Naive B cell (primary cell): ENCODE measurements at regions not wholly inside any gene's neighbourhood (a gene's known extent, or its start where the extent isn't known, plus 50 kb on each side); places are given as distances from the start of the nearest gene placed in this dataset.

Experiments used
- ATAC-seq, 2 donors: fragments of 150-1000 bp; cut with Tn5 transposase; 2 replicates each; pipeline ENCODE4 v1.10.0; 2021; ENCODE audit warnings: low read depth in 2 of 2, mild to moderate bottlenecking in 2 of 2, moderate library complexity in 2 of 2
- DNase-seq: peaks from one replicate; pipeline ENCODE4 v3.0.0; 2022
- H3K27ac Mint-ChIP-seq, 6 donors: one replicate each; pipeline ENCODE4 v1.8.0; 2020 to 2022; ENCODE audit warnings: mild to moderate bottlenecking in 6 of 6, mixed read lengths in 6 of 6, moderate library complexity in 5 of 6, inconsistent platforms in 2 of 6
- H3K27me3 Mint-ChIP-seq, 3 donors: one replicate each; pipeline ENCODE4 v1.8.0; 2021 to 2022; ENCODE audit warnings: mixed read lengths in 3 of 3, mild to moderate bottlenecking in 1 of 3
- H3K36me3 Mint-ChIP-seq, 2 donors: one replicate each; pipeline ENCODE4 v1.8.0; 2020 to 2022; ENCODE audit warnings: mixed read lengths in 2 of 2, inconsistent platforms in 1 of 2, mild to moderate bottlenecking in 1 of 2
- H3K4me1 Mint-ChIP-seq, 3 donors: one replicate each; pipeline ENCODE4 v1.8.0; 2020 to 2022; ENCODE audit warnings: mixed read lengths in 3 of 3, inconsistent platforms in 1 of 3, mild to moderate bottlenecking in 1 of 3, moderate library complexity in 1 of 3
- H3K4me3 Mint-ChIP-seq, 8 donors: one replicate each; pipeline ENCODE4 v1.8.0; 2020 to 2022; ENCODE audit warnings: mild to moderate bottlenecking in 8 of 8, mixed read lengths in 8 of 8, moderate library complexity in 8 of 8, inconsistent platforms in 2 of 8
- H3K9me3 Mint-ChIP-seq, 7 donors: one replicate each; pipeline ENCODE4 v1.8.0; 2020 to 2022; ENCODE audit warnings: mixed read lengths in 7 of 7, mild to moderate bottlenecking in 5 of 7, inconsistent platforms in 2 of 7, moderate library complexity in 1 of 7

DNA sequence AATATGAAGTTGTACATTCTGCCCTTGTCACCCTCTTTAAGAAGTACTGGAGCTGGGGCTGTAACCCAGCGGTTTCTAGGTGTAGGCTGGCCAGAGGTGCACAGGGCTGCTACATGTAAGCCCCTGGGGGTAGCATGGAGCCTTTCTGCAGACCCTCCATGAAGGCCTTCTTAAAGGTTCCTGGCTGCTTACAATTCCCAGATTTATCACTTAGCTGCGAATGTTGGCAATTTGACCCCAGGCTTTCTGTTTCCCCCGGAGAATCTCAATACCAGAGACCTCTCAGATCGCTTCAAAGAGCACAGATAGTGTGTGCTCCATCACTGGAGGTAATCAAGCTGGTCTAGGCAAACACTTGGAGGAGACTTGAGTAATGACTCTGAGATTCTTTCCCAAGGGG is 309.4 kb downstream of the CBLN1 start:
- Mint-ChIP-seq H3K36me3 (no peaks in the 10 kb centered on the region), H3K9me3 (peaks cover 0 to 9% (median 2%) of the 10 kb centered on the region in 7 donors), H3K27me3 (peaks cover 0 to 6% (median 0%) of the 10 kb centered on the region in 3 donors), H3K4me1 (no peaks in the 10 kb centered on the region), H3K4me3 (no peak overlapping the region), H3K27ac (no peak overlapping the region)
- DNase-seq, result no peak
- ATAC-seq, result no peak

- DNase-seq (no peak), ATAC-seq (no peak)
- H3K4me3 Mint-ChIP-seq, result no peak overlapping the region
- H3K4me1 Mint-ChIP-seq, result no peaks in the 10 kb centered on the region
- no peaks in the 10 kb centered on the region for H3K36me3 Mint-ChIP-seq
- H3K9me3 Mint-ChIP-seq, result peaks cover 0 to 9% (median 2%) of the 10 kb centered on the region in 7 donors
- H3K27me3 Mint-ChIP-seq, result peaks cover 0 to 6% (median 0%) of the 10 kb centered on the region in 3 donors
- no peak overlapping the region for H3K27ac Mint-ChIP-seq
Measured at GRCh38 chr16:48971571-48972077, 310.0 kb downstream of the CBLN1 start.

GRCh38 chr16:48970216-48970615 is 311.4 kb downstream of the CBLN1 start:
- no peaks in the 10 kb centered on the region for H3K36me3 Mint-ChIP-seq

DNA sequence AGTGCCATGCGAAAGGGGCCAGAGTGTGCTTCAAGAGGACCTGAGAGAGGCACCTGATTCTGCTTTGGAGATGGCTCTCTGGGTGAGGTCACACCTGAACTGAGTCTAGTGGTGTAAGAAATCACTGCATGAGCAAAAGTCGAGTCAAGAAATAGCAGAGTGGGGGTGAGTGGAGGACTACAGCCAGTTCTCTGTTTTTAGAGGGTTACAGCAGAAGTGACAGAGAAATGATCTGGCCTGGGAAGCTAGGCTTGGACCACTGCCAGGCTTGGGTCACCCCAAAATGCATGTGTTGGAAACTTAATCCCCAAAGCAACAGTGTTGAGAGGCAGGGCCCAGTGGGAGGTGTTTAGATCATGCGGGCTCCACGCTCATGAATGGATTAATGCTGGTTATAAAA is 312.0 kb downstream of the CBLN1 start:
- DNase-seq (no peak), ATAC-seq (no peak)
- peaks cover 0 to 9% (median 3%) of the 10 kb centered on the region in 7 donors for H3K9me3 Mint-ChIP-seq
- H3K36me3 Mint-ChIP-seq, result no peaks in the 10 kb centered on the region
- peaks cover 0 to 6% (median 0%) of the 10 kb centered on the region in 3 donors for H3K27me3 Mint-ChIP-seq
- H3K4me1 Mint-ChIP-seq, result no peaks in the 10 kb centered on the region
- H3K4me3 Mint-ChIP-seq, result no peak overlapping the region
- no peak overlapping the region for H3K27ac Mint-ChIP-seq

More at GRCh38 chr16:48970216-48970615, 311.4 kb downstream of the CBLN1 start:
- Mint-ChIP-seq H3K4me3 (no peak overlapping the region), H3K4me1 (no peaks in the 10 kb centered on the region), H3K27me3 (peaks cover 0 to 6% (median 0%) of the 10 kb centered on the region in 3 donors), H3K27ac (no peak overlapping the region), H3K9me3 (peaks cover 0 to 9% (median 3%) of the 10 kb centered on the region in 7 donors)
- ATAC-seq (no peak), DNase-seq (no peak)

DNA sequence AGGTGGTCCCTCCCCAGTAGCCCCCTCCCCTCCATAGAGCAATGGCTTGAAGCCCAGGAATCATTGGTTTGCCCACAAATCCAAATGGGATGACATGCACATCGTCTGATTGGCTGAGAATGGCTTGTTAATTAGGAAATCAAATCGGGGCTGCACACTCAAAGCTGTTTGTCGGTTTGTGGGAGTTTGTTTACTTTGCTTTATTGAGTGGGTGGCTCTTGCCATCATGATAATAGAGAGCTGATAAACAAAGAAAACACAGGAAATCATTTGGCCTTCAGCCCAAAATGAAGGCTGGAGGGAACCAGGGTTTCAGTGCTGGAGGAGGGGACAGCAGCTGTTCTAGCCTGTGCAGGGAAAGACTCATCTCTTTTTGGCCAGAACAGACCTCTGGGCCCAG is 316.3 kb downstream of the CBLN1 start:
- Mint-ChIP-seq H3K27ac (no peak overlapping the region), H3K36me3 (no peaks in the 10 kb centered on the region), H3K4me3 (no peak overlapping the region), H3K4me1 (no peaks in the 10 kb centered on the region), H3K9me3 (peaks cover 0 to 12% (median 3%) of the 10 kb centered on the region in 7 donors), H3K27me3 (peaks cover 0 to 6% (median 0%) of the 10 kb centered on the region in 3 donors)
- ATAC-seq (no peak), DNase-seq (no peak)

DNA sequence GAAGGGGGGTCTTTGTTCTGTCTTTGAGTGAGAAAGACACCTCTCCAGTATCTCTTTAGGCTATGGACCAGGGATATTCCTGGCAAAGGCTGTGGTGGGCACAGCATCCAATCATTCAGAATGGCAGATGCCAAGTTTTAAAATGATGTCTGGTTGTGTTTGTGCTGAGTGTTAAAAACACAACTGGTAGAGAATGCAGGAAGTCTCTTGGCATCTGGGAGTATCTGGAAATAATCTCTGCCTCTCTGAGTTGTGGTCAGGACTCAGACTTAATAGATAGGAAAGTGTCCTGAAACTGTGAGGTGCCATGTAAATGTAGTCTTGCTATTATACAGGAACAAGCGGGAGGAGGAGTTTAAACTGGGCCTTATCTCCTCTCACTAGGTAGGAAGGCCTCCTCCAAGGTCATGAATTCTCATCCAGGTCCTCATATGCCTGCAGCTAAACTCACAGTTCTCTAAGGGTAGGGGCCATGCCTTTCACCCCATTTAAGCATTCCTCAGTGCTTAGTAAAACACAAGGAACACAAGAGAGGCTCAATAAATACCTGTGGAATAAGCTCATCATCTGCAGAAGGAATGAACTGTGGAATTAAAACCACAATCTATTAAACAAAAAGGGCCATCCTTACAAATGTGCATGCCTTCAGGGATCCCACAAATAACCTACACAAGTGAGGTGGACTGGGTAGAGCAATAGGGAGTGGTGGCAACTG is 317.6 kb downstream of the CBLN1 start:
- Mint-ChIP-seq H3K27me3 (peaks cover 0 to 6% (median 0%) of the 10 kb centered on the region in 3 donors), H3K4me3 (peak overlapping the region in 1 of 8 donors; percentile 50), H3K27ac (no peak overlapping the region), H3K4me1 (no peaks in the 10 kb centered on the region), H3K9me3 (peaks cover 0 to 8% (median 3%) of the 10 kb centered on the region in 7 donors), H3K36me3 (no peaks in the 10 kb centered on the region)
- no peak for DNase-seq
- no peak for ATAC-seq

GRCh38 chr16:48963306-48963705 is 318.3 kb downstream of the CBLN1 start:
- Mint-ChIP-seq H3K4me1 (no peaks in the 10 kb centered on the region), H3K9me3 (peaks cover 0 to 8% (median 2%) of the 10 kb centered on the region in 7 donors), H3K27ac (no peak overlapping the region), H3K4me3 (peak overlapping the region in 1 of 8 donors; percentile 64), H3K27me3 (peaks cover 0 to 6% (median 0%) of the 10 kb centered on the region in 3 donors), H3K36me3 (no peaks in the 10 kb centered on the region)
- ATAC-seq, result no peak
- DNase-seq, result no peak

DNA sequence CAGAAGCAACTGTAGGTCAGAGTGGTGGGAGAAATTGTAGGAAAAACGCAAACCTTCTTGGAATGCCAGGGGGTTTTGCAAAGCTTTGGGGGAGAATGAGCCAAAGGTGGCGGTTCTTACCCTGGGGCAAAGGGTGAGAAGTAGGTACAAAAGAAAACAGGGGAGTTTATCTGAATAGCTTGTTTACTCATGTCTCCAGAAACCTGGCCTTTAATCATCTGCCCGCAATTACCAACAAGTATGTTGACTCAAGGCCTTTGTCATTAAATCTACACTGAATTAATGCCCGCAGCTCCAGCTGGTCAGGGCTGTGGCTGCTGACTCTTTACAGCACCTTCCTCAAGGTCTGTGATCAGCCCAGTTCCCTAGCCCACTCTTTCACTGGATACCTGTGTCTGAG is 320.1 kb downstream of the CBLN1 start:
- Mint-ChIP-seq H3K4me1 (no peaks in the 10 kb centered on the region), H3K9me3 (peaks cover 0 to 5% (median 1%) of the 10 kb centered on the region in 7 donors), H3K27me3 (no peaks in the 10 kb centered on the region), H3K36me3 (no peaks in the 10 kb centered on the region), H3K27ac (no peak overlapping the region), H3K4me3 (no peak overlapping the region)
- no peak for ATAC-seq
- DNase-seq, result no peak

GRCh38 chr16:48960830-48961229 is 320.8 kb downstream of the CBLN1 start:
- H3K4me1 Mint-ChIP-seq, result no peaks in the 10 kb centered on the region
- no peak overlapping the region for H3K27ac Mint-ChIP-seq
- DNase-seq, result no peak
- ATAC-seq, result no peak
- no peak overlapping the region for H3K4me3 Mint-ChIP-seq
- H3K9me3 Mint-ChIP-seq, result peaks cover 0 to 5% (median 0%) of the 10 kb centered on the region in 7 donors
- no peaks in the 10 kb centered on the region for H3K36me3 Mint-ChIP-seq
- no peaks in the 10 kb centered on the region for H3K27me3 Mint-ChIP-seq

DNA sequence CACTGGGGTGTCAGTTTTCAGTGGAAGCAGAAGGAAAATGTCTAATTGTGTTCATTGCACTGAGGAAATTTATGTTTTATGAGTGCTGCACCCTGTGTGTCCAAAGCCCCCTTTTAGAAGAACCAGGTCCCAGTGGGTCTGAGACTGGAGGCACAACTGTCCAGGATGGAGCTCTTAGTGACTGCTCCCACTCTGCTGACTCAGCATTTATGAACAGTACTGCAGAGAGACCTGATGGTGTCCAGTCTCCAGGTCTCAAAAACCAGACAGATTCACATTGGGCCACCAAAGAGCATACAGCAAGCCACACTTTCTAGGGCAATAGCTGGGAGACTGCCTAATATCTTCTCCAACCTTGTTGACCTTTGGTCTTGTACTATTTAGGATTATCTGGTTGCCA is 321.9 kb downstream of the CBLN1 start:
- Mint-ChIP-seq H3K27me3 (no peaks in the 10 kb centered on the region), H3K4me3 (no peak overlapping the region), H3K4me1 (no peaks in the 10 kb centered on the region), H3K27ac (no peak overlapping the region), H3K9me3 (peaks cover 0 to 5% (median 0%) of the 10 kb centered on the region in 7 donors), H3K36me3 (no peaks in the 10 kb centered on the region)
- ATAC-seq, result no peak
- DNase-seq, result no peak

DNA sequence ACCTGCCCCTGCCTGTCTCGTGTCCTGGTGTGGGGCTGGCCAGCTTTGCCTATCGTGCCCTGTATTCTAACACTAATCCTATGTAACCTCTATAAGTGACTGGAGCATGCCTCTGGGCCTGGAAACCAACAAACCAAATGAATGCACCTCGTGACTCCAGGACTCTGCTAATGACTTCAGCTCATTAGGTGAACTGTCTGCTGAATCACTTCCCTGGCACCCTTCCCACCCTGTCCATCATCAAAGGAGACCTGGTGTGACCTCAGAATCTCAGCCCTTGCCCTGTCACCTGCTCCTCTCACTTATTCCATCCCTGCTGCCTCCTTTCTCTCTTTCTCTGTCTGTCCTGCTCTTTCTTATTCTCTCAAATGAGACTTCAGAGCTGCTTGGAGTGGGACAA is 322.4 kb downstream of the CBLN1 start:
- no peaks in the 10 kb centered on the region for H3K27me3 Mint-ChIP-seq
- H3K27ac Mint-ChIP-seq, result no peak overlapping the region
- DNase-seq (no peak), ATAC-seq (no peak)
- H3K4me3 Mint-ChIP-seq, result no peak overlapping the region
- H3K9me3 Mint-ChIP-seq, result peaks cover 0 to 5% (median 0%) of the 10 kb centered on the region in 7 donors
- no peaks in the 10 kb centered on the region for H3K4me1 Mint-ChIP-seq
- no peaks in the 10 kb centered on the region for H3K36me3 Mint-ChIP-seq

DNA sequence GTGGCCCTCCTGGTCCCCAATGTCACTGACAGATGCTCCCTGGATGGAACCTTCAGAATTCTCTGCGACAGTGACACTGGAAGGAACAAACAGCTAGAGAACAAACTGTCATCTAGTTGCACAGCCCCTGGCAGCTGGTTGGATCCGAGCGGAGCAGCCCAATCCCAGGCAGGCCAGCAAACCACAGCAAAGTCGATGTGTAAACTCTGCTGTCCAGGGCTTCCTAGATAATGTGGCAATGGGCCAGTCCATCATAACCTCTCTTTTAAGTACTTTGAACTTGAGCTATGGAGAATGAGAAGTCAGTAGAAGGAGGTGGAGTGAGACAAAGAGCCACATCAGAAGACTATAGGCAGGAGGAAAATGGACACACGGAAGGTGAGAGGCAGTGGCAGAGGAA is 323.0 kb downstream of the CBLN1 start:
- Mint-ChIP-seq H3K27ac (no peak overlapping the region), H3K9me3 (peaks cover 0 to 5% (median 0%) of the 10 kb centered on the region in 7 donors), H3K27me3 (no peaks in the 10 kb centered on the region), H3K4me3 (no peak overlapping the region), H3K4me1 (no peaks in the 10 kb centered on the region), H3K36me3 (no peaks in the 10 kb centered on the region)
- DNase-seq (no peak), ATAC-seq (no peak)

- Mint-ChIP-seq H3K36me3 (no peaks in the 10 kb centered on the region), H3K4me3 (no peak overlapping the region), H3K4me1 (no peaks in the 10 kb centered on the region), H3K9me3 (peaks cover 0 to 4% (median 0%) of the 10 kb centered on the region in 7 donors), H3K27me3 (no peaks in the 10 kb centered on the region), H3K27ac (no peak overlapping the region)
- no peak for ATAC-seq
- no peak for DNase-seq
Measured at GRCh38 chr16:48956620-48957019, 325.0 kb downstream of the CBLN1 start.

- Mint-ChIP-seq H3K27me3 (no peaks in the 10 kb centered on the region), H3K4me1 (no peaks in the 10 kb centered on the region), H3K36me3 (no peaks in the 10 kb centered on the region), H3K4me3 (no peak overlapping the region), H3K9me3 (peaks cover 0 to 4% (median 0%) of the 10 kb centered on the region in 7 donors), H3K27ac (no peak overlapping the region)
- ATAC-seq (no peak), DNase-seq (no peak)
Measured at GRCh38 chr16:48955837-48956236, 325.8 kb downstream of the CBLN1 start.
